ENCODE measurements at regions not wholly inside any gene's neighbourhood (a gene's known extent, or its start where the extent isn't known, plus 50 kb on each side); places are given as distances from the start of the nearest gene placed in this dataset.

DNA sequence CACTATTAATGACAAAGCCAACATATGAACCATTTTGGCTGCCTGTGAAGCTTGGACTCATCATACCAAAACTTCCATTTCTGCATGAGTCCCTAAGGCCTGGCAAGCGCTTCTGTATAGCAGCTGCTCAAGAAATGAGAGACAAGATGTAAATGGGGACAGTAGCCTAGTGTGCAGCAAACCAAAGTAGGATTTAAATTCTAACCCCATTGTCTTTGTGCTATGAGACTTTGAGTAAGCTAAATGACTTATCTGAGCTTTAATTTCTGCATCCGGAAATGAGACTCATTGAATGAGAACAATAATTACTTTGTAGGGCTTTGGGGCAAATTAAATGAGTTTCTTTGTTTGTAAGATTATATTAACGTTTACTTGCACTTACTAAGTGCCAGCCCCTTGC is 536.4 kb upstream of the CDH7 start:
- TF ChIP-seq CTCF (conservative IDR thresholded peaks at IDR 0.05) = no peak
- no peak for TF ChIP-seq EZH2 (IDR thresholded peaks at IDR 0.05; ENCODE audit: low read depth)

Measured in PC-9 (cell line).